ENCODE measurements at regions not wholly inside any gene's neighbourhood (a gene's known extent, or its start where the extent isn't known, plus 50 kb on each side); places are given as distances from the start of the nearest gene placed in this dataset.

DNA sequence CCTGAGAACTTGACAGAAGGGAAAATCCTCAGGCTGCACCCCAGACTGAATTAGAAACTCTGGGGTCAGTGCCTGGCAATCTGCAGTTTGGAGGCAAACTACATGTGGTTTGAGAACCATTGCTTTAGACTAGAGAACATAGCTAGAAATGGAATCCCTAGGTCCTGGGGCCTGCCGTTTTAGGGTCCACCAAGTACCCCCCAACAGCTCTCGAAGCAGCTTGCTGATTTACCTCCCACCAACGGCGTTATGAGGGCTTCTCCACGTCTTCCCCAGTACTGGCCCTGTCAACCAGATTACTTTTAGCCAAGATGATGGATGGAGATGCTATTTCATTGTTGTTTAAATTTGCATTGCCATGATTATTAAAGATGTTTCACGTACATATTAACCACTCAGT, 272.5 kb downstream of the XXYLT1 start:
- TF ChIP-seq, protein P1, sequence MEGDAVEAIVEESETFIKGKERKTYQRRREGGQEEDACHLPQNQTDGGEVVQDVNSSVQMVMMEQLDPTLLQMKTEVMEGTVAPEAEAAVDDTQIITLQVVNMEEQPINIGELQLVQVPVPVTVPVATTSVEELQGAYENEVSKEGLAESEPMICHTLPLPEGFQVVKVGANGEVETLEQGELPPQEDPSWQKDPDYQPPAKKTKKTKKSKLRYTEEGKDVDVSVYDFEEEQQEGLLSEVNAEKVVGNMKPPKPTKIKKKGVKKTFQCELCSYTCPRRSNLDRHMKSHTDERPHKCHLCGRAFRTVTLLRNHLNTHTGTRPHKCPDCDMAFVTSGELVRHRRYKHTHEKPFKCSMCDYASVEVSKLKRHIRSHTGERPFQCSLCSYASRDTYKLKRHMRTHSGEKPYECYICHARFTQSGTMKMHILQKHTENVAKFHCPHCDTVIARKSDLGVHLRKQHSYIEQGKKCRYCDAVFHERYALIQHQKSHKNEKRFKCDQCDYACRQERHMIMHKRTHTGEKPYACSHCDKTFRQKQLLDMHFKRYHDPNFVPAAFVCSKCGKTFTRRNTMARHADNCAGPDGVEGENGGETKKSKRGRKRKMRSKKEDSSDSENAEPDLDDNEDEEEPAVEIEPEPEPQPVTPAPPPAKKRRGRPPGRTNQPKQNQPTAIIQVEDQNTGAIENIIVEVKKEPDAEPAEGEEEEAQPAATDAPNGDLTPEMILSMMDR (IDR thresholded peaks at IDR 0.05; ENCODE audit: borderline replicate concordance, extremely low read depth, low read length, poor library complexity, severe bottlenecking): no peak
- no peak for TF ChIP-seq EZH2 (IDR thresholded peaks at IDR 0.05; ENCODE audit: borderline replicate concordance, low read depth, low read length, severe bottlenecking)
